Pulmonary artery endothelial cell (primary cell): ENCODE measurements at regions not wholly inside any gene's neighbourhood (a gene's known extent, or its start where the extent isn't known, plus 50 kb on each side); places are given as distances from the start of the nearest gene placed in this dataset.

Experiments used
- DNase-seq: peaks from one replicate; pipeline ENCODE4 v3.0.0-alpha.2; 2011; ENCODE audit warnings: low read depth, low spot score

- DNase-seq, result no peak
Measured at GRCh38 chr5:93070938-93071337, 510.1 kb downstream of the NR2F1-AS1 start.

DNA sequence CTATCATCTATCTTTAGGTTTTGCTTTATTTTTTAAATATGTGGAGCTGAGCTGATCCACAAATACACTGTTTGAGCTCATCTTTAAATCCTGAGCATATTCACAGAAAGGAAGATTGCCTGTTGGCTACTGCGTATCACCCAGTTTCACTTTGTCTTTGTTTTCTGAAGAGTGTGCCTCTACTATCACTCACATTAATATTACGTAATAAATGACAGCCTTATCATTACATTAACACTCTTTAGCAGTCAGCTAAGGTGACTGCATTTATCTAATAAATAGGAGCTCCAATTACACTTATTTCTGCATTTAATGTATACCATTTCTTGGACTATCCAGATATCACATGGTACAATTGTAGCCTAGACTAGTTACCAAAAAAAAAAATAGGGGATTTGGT, 511.7 kb downstream of the NR2F1-AS1 start:
- DNase-seq, result no peak

GRCh38 chr5:93062548-93062947, 518.5 kb downstream of the NR2F1-AS1 start:
- DNase-seq, result no peak

DNA sequence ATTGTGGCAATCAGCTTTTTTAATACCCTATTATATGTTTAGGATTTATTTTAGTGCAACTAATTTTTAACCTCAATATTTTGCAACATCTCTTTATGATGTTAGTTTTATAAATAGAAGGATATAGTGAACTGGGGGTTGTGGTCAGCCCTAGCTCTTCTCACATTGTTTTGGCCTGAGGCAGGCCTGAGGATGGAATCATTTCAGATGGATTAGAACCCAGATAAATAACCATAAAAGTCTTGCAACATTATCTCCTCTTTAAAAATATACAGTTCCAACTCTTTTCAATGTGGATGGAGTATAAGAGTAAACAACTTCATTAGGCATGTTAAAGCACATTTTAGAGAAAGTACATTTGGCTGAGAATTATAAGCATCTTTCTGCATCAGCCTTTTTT, 522.7 kb downstream of the NR2F1-AS1 start:
- no peak for DNase-seq

DNA sequence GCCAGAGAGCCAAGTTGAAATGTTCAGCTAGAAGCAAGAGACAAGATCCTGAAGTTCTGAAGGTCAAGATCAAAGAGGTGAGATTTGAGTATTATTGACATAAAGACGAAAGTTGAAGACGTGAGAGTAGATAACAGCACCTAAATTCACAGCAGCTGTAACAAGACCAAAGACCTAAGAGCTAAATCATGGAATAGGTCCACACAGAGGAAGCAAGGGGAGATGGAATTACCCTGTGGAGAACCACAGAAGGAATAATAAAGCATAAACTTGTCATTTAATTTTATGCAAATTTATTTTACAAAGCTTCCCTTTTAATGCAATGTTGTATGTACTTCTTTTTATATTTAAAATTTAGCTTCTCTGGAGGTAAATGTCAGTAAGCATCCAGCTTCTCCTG, 523.7 kb downstream of the NR2F1-AS1 start:
- no peak for DNase-seq

- no peak for DNase-seq
Measured at GRCh38 chr5:93055971-93056370, 525.0 kb downstream of the NR2F1-AS1 start.

DNA sequence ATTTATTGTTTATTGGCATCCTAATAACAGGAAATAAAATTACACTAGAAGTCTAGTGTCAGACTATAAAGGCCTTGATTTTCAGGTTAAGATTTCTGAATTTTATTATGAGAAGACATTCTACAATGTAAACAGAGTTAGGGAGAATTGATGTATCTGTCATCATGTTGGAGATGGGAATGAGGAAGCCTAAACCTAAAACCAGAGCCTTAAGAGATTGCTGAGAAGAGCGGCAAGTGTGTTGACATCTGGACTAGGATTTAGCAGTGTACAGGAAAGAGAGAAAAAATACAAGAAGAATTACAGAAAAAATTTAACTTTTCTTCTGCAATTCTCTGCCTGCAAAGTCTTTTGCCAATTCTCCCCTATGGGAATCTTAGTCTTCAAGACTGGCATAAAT, 525.5 kb downstream of the NR2F1-AS1 start:
- DNase-seq, result no peak

GRCh38 chr5:93054424-93055163, 526.4 kb downstream of the NR2F1-AS1 start:
- no peak for DNase-seq

DNA sequence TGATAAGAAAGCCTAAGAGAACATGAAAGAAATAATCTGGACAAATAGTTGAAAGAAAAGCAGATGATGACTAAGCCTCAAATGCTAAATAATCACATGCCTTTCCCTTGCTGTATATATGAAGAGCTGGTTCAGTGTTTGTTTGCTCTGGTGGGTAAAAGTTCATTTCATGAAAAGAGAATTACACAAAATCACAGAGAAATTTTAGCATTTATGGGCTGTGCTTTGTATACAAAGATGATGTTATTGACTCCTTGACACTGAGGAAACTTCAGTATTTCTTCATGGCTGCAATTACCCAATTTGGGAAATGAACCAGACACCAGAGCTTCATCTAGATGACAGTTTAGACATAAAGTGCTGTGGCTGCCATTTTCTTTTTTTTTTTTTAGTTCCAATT, 527.2 kb downstream of the NR2F1-AS1 start:
- DNase-seq, result no peak

DNA sequence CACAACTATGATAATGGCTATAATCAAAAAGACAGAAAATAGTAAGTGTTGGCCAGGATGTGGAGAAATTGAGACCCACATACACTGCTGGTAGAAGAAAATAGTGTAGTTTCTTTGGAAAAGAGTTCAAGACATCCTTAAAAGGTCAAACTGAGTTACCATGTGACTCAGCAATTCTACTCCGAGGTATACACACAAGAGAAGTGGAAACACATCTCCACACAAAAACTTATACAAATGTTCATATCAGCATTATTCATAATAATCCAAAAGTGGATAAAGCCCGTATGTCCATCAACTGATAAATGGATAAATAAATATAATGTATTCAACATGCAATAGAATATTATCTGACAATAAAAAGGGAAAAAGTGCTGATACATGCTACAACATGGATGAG, 532.2 kb downstream of the NR2F1-AS1 start:
- DNase-seq, result no peak

GRCh38 chr5:93044859-93045666, 536.0 kb downstream of the NR2F1-AS1 start:
- no peak for DNase-seq

DNA sequence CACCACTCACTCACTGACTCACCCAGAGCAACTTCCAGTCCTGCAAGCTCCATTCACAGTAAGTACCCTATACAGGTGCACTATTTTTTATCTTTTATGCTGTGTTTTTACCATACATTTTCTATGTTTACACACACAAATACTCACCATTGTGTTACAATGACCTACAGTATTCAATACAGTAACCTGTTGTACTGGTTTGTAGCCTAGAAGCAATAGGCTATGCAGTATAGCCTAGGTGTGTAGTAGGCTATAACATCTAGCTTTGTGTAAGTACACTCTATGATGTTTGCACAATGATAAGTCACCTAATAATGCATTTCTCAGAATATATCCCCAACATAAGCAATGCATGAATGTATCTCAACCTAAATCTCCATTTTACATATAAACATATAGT, 541.1 kb downstream of the NR2F1-AS1 start:
- no peak for DNase-seq

GRCh38 chr5:93034621-93035590, 546.1 kb downstream of the NR2F1-AS1 start:
- DNase-seq, result no peak

- no peak for DNase-seq
Measured at GRCh38 chr5:93022796-93023447, 558.1 kb downstream of the NR2F1-AS1 start.

- no peak for DNase-seq
Measured at GRCh38 chr5:93022211-93022610, 558.8 kb downstream of the NR2F1-AS1 start.

- DNase-seq, result no peak
Measured at GRCh38 chr5:93019896-93020295, 561.1 kb downstream of the NR2F1-AS1 start.

- no peak for DNase-seq
Measured at GRCh38 chr5:93018461-93018860, 562.6 kb downstream of the NR2F1-AS1 start.

GRCh38 chr5:93017849-93018248, 563.2 kb downstream of the NR2F1-AS1 start:
- no peak for DNase-seq

DNA sequence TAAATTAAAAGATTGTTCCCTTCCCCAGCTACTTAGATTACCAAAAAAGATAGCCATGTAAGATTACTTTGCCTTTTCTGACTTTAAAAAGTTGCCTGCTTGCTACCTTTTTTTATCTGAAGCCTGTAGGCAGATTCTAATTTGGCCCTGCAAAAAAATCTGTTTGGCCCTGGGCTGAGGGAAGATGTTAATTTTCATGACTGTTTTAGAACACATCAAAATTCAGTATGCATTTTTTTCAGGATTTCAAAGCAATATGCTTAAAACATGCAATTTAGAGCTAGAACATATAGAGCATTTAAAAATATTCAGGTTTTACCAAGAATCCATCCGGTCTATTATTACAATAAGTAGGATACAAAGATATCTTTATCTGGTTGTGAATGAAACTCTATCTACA, 563.6 kb downstream of the NR2F1-AS1 start:
- no peak for DNase-seq

GRCh38 chr5:93010616-93011015, 570.4 kb downstream of the NR2F1-AS1 start:
- no peak for DNase-seq

GRCh38 chr5:93010037-93010436, 571.0 kb downstream of the NR2F1-AS1 start:
- DNase-seq, result no peak
